ENCODE measurements at regions not wholly inside any gene's neighbourhood (a gene's known extent, or its start where the extent isn't known, plus 50 kb on each side); places are given as distances from the start of the nearest gene placed in this dataset.
A peak's percentile ranks its signal among the peaks of the same experiment; 100 is the strongest.
"Not testable (repeated sequence)": the region's sequence is repeated elsewhere in the genome, so short reads cannot be mapped to it uniquely, and the experiment has no call there.

DNA sequence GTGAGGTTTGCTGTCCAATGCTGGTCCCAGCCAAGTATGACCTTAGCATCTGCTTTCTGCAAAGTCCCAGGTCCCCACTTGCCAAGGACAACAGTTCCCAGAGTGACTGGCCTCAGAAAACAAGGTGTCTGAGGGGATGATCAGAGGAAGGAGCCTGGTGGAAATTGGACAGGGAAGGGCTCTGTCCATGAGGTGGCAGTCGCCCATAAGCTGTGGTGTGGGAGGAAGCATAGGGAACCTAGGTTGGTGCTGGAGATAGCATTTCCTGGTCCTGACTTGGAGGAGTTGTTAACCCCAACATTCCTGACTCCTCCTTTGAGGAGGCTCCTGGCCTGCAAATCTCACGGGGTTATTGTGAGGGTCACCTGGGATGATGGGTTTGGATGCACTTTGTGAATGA is 77.8 kb downstream of the LIMS4 start:
- H3K27me3 Mint-ChIP-seq (ENCODE audit: low read depth); ATAC-seq; H3K4me1 Mint-ChIP-seq (ENCODE audit: low read depth); H3K36me3 Mint-ChIP-seq (ENCODE audit: low read depth); H3K9me3 Mint-ChIP-seq (ENCODE audit: insufficient read depth); POLR2A ChIA-PET; H3K27ac Mint-ChIP-seq; DNase-seq; H3K4me3 Mint-ChIP-seq; CTCF ChIA-PET: not testable (repeated sequence)

DNA sequence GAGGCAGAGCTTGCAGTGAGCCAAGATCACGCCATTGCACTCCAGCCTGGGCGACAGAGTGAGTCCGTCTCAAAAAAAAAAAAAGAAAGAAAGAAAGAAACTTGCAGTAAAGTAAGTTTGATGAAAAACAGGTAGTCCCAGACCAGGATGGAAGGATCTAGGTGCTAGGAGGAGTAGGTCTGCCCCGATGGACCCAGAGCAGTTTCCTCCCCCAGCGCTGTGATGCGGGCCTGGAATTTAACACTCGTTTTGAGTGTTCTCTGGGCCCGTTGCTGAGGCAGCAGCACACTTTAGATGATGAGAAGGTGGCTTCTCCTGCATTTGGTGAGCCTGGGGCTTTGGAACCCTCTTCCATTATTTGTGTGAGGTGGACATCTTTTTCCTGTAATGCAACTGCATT is 80.2 kb downstream of the LIMS4 start:
- H3K9me3 Mint-ChIP-seq (ENCODE audit: insufficient read depth); H3K4me1 Mint-ChIP-seq (ENCODE audit: low read depth); H3K27me3 Mint-ChIP-seq (ENCODE audit: low read depth); POLR2A ChIA-PET; H3K36me3 Mint-ChIP-seq (ENCODE audit: low read depth); H3K4me3 Mint-ChIP-seq; ATAC-seq; CTCF ChIA-PET; H3K27ac Mint-ChIP-seq: not testable (repeated sequence)
- peak; percentile 11 for DNase-seq

GRCh38 chr2:110391035-110391418 is 81.6 kb downstream of the LIMS4 start:
- ATAC-seq; H3K36me3 Mint-ChIP-seq (ENCODE audit: low read depth); H3K4me3 Mint-ChIP-seq; CTCF ChIA-PET; DNase-seq; H3K9me3 Mint-ChIP-seq (ENCODE audit: insufficient read depth); H3K27me3 Mint-ChIP-seq (ENCODE audit: low read depth); H3K4me1 Mint-ChIP-seq (ENCODE audit: low read depth); POLR2A ChIA-PET; H3K27ac Mint-ChIP-seq: not testable (repeated sequence)

DNA sequence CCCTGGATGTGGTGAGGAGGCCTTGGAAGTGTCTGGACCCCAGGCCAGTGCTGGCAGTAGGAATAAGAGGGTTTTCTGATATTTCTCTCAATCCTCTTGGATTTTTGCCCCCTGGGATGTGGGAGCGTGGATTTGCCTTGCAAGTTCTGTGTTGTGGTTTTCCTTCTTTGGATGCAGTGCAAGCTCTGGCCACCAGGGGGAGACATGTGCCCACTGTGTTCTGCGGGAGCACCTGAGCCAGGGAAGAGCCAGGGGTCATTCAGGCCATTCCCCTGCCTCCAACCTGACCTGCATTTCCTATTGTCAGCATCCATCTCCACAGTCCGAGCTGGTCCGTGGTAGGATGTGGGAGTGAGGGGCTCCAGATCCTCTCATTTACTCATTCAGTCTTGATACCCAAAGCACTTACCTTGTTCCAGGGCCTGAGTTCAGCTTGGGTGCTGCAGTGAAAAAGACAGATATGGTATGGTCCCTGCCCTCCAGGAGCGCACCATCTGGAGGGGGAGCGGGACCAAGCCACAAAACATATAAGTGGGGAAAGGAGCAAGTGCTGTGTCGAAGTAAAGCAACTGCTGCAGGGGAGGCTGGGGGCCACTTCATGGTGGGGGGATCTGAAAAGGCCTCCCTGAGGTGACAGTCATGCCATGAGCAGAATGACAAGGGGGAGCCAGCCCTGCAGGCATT is 82.1 kb downstream of the LIMS4 start:
- H3K27ac Mint-ChIP-seq; H3K9me3 Mint-ChIP-seq (ENCODE audit: insufficient read depth); H3K27me3 Mint-ChIP-seq (ENCODE audit: low read depth); CTCF ChIA-PET; DNase-seq; POLR2A ChIA-PET; H3K4me1 Mint-ChIP-seq (ENCODE audit: low read depth); H3K36me3 Mint-ChIP-seq (ENCODE audit: low read depth); H3K4me3 Mint-ChIP-seq: not testable (repeated sequence)
- ATAC-seq = peak; percentile 51

- ATAC-seq, POLR2A ChIA-PET: not testable (repeated sequence)
Observed at GRCh38 chr2:110387044-110387443, 85.6 kb downstream of the LIMS4 start.

DNA sequence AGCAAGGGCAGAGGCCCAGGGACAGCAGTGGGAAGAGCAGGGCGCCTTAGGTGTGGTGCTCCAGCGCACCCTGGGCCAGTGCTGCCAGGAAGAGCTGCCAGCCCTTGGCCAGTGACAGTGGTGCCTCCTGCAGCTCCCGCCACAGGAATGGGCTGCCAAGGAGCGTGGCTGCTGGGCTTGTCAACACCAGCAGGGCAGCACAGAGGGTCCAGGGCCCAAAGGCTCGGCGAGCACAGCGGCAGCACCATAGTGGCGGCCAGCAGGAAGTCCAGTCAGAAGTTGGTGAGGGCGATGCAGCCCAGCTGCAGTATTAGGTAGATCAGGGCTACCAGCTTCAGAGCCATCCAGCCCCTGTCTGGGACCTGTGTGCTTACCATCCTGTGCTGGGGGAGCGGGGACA is 86.1 kb downstream of the LIMS4 start:
- ATAC-seq; DNase-seq; H3K4me1 Mint-ChIP-seq (ENCODE audit: low read depth); POLR2A ChIA-PET; H3K4me3 Mint-ChIP-seq; H3K27ac Mint-ChIP-seq; H3K9me3 Mint-ChIP-seq (ENCODE audit: insufficient read depth); CTCF ChIA-PET; H3K27me3 Mint-ChIP-seq (ENCODE audit: low read depth); H3K36me3 Mint-ChIP-seq (ENCODE audit: low read depth): not testable (repeated sequence)

More at GRCh38 chr2:110387044-110387443, 85.6 kb downstream of the LIMS4 start:
- H3K9me3 Mint-ChIP-seq (ENCODE audit: insufficient read depth); H3K36me3 Mint-ChIP-seq (ENCODE audit: low read depth); H3K27me3 Mint-ChIP-seq (ENCODE audit: low read depth); H3K27ac Mint-ChIP-seq; DNase-seq; H3K4me3 Mint-ChIP-seq; H3K4me1 Mint-ChIP-seq (ENCODE audit: low read depth); CTCF ChIA-PET: not testable (repeated sequence)

GRCh38 chr2:110384736-110385119 is 87.9 kb downstream of the LIMS4 start:
- H3K4me1 Mint-ChIP-seq (ENCODE audit: low read depth); CTCF ChIA-PET; ATAC-seq; H3K27ac Mint-ChIP-seq; H3K36me3 Mint-ChIP-seq (ENCODE audit: low read depth); H3K9me3 Mint-ChIP-seq (ENCODE audit: insufficient read depth); H3K27me3 Mint-ChIP-seq (ENCODE audit: low read depth); POLR2A ChIA-PET; DNase-seq; H3K4me3 Mint-ChIP-seq: not testable (repeated sequence)

- H3K27me3 Mint-ChIP-seq (ENCODE audit: low read depth); H3K9me3 Mint-ChIP-seq (ENCODE audit: insufficient read depth); H3K36me3 Mint-ChIP-seq (ENCODE audit: low read depth); H3K4me1 Mint-ChIP-seq (ENCODE audit: low read depth); CTCF ChIA-PET; H3K4me3 Mint-ChIP-seq; H3K27ac Mint-ChIP-seq; DNase-seq; POLR2A ChIA-PET: not testable (repeated sequence)
- ATAC-seq = peak; percentile 29
Observed at GRCh38 chr2:110384109-110384735, 88.4 kb downstream of the LIMS4 start.

- DNase-seq; POLR2A ChIA-PET; H3K36me3 Mint-ChIP-seq (ENCODE audit: low read depth); H3K9me3 Mint-ChIP-seq (ENCODE audit: insufficient read depth); CTCF ChIA-PET; H3K4me3 Mint-ChIP-seq; H3K4me1 Mint-ChIP-seq (ENCODE audit: low read depth); H3K27ac Mint-ChIP-seq; H3K27me3 Mint-ChIP-seq (ENCODE audit: low read depth): not testable (repeated sequence)
- peak; percentile 92 for ATAC-seq
Observed at GRCh38 chr2:110383163-110384048, 89.2 kb downstream of the LIMS4 start.

DNA sequence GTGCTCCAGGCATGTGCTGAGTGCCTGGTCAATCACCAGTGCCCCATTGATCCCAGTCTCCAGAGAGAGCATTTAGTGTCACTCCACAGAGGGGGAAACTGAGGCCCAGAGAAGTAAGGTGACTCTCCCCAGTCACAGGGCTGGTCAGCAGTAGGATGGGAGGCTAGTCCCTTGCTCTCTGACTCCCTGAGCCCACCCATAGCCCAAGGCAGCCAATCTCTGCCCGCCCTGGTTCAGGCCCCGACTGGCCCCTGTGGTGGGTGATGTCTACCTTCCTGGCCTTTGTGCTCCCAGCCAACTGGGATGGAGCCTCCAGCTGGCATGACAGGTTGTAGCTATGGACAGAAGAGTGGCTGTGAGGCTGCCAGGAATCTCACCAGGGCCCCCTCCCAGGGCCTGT is 99.1 kb downstream of the LIMS4 start:
- CTCF ChIA-PET; POLR2A ChIA-PET; H3K4me1 Mint-ChIP-seq (ENCODE audit: low read depth); DNase-seq; H3K4me3 Mint-ChIP-seq; H3K9me3 Mint-ChIP-seq (ENCODE audit: insufficient read depth); H3K36me3 Mint-ChIP-seq (ENCODE audit: low read depth); ATAC-seq; H3K27me3 Mint-ChIP-seq (ENCODE audit: low read depth); H3K27ac Mint-ChIP-seq: not testable (repeated sequence)

GRCh38 chr2:110371633-110372032 is 101.0 kb downstream of the LIMS4 start:
- H3K27me3 Mint-ChIP-seq (ENCODE audit: low read depth); H3K9me3 Mint-ChIP-seq (ENCODE audit: insufficient read depth); POLR2A ChIA-PET; CTCF ChIA-PET; H3K4me1 Mint-ChIP-seq (ENCODE audit: low read depth); H3K27ac Mint-ChIP-seq; ATAC-seq; H3K36me3 Mint-ChIP-seq (ENCODE audit: low read depth); DNase-seq; H3K4me3 Mint-ChIP-seq: not testable (repeated sequence)

GRCh38 chr2:110357616-110358015 is 115.0 kb downstream of the LIMS4 start:
- H3K36me3 Mint-ChIP-seq (ENCODE audit: low read depth); DNase-seq; POLR2A ChIA-PET; H3K27me3 Mint-ChIP-seq (ENCODE audit: low read depth); H3K4me1 Mint-ChIP-seq (ENCODE audit: low read depth); H3K9me3 Mint-ChIP-seq (ENCODE audit: insufficient read depth); CTCF ChIA-PET; H3K27ac Mint-ChIP-seq; H3K4me3 Mint-ChIP-seq; ATAC-seq: not testable (repeated sequence)
